DMS79 (cell line): ENCODE measurements at regions not wholly inside any gene's neighbourhood (a gene's known extent, or its start where the extent isn't known, plus 50 kb on each side); places are given as distances from the start of the nearest gene placed in this dataset.

Source experiments
- DNase-seq: peaks from one replicate; lab custom pipeline; 2025; lab: John Stamatoyannopoulos, UW

- DNase-seq = no peak
Measured at GRCh38 chr6:155994086-155994485, 538.4 kb upstream of the NOX3 start.

GRCh38 chr6:155993240-155993639, 537.6 kb upstream of the NOX3 start:
- DNase-seq = no peak

GRCh38 chr6:155985660-155986138, 530.1 kb upstream of the NOX3 start:
- DNase-seq = no peak

- no peak for DNase-seq
Measured at GRCh38 chr6:155980768-155981079, 525.1 kb upstream of the NOX3 start.

- DNase-seq = no peak
Measured at GRCh38 chr6:155980014-155980767, 524.6 kb upstream of the NOX3 start.

- no peak for DNase-seq
Measured at GRCh38 chr6:155975506-155975905, 519.9 kb upstream of the NOX3 start.

- DNase-seq = no peak
Measured at GRCh38 chr6:155974811-155975323, 519.2 kb upstream of the NOX3 start.

- no peak for DNase-seq
Measured at GRCh38 chr6:155974359-155974758, 518.7 kb upstream of the NOX3 start.

GRCh38 chr6:155970876-155971708, 515.5 kb upstream of the NOX3 start:
- DNase-seq = no peak

GRCh38 chr6:155970472-155970871, 514.8 kb upstream of the NOX3 start:
- DNase-seq = no peak

GRCh38 chr6:155968921-155969320, 513.3 kb upstream of the NOX3 start:
- peak; percentile 87 for DNase-seq

- DNase-seq = no peak
Measured at GRCh38 chr6:155967322-155967721, 511.7 kb upstream of the NOX3 start.

- DNase-seq = no peak
Measured at GRCh38 chr6:155964544-155964943, 508.9 kb upstream of the NOX3 start.

GRCh38 chr6:155962276-155962675, 506.6 kb upstream of the NOX3 start:
- DNase-seq = no peak

- peak; percentile 96 for DNase-seq
Measured at GRCh38 chr6:155959898-155960495, 504.4 kb upstream of the NOX3 start.

- DNase-seq = peak; percentile 3
Measured at GRCh38 chr6:155958550-155958949, 502.9 kb upstream of the NOX3 start.

- no peak for DNase-seq
Measured at GRCh38 chr6:155955038-155955437, 499.4 kb upstream of the NOX3 start.

- DNase-seq = no peak
Measured at GRCh38 chr6:155954149-155954548, 498.5 kb upstream of the NOX3 start.

GRCh38 chr6:155949256-155949655, 493.6 kb upstream of the NOX3 start:
- DNase-seq = no peak

GRCh38 chr6:155946860-155947259, 491.2 kb upstream of the NOX3 start:
- DNase-seq = no peak

- DNase-seq = no peak
Measured at GRCh38 chr6:155943635-155944034, 488.0 kb upstream of the NOX3 start.

- DNase-seq = peak; percentile 38
Measured at GRCh38 chr6:155939253-155939652, 483.6 kb upstream of the NOX3 start.

GRCh38 chr6:155936551-155936950, 480.9 kb upstream of the NOX3 start:
- DNase-seq = no peak
